ENCODE measurements at regions not wholly inside any gene's neighbourhood (a gene's known extent, or its start where the extent isn't known, plus 50 kb on each side); places are given as distances from the start of the nearest gene placed in this dataset.

GRCh38 chr17:33500151-33500550 lies 207.1 kb upstream of the ASIC2 start:
- TF ChIP-seq POLR2A (IDR thresholded peaks at IDR 0.05) (no peak), CTCF (IDR thresholded peaks at IDR 0.05) (no peak)
